HG02642 (cell line): ENCODE measurements at regions not wholly inside any gene's neighbourhood (a gene's known extent, or its start where the extent isn't known, plus 50 kb on each side); places are given as distances from the start of the nearest gene placed in this dataset.

Source experiments
- ATAC-seq: cut with Tn5 transposase; IDR thresholded peaks from one replicate; pipeline ENCODE4 v1.9.1; 2021; ENCODE audit warnings: mild to moderate bottlenecking; ENCODE audit not compliant: unreplicated experiment, poor library complexity

- ATAC-seq, result no peak
Observed at GRCh38 chr7:130922206-130923112, 188.5 kb upstream of the KLF14 start.

GRCh38 chr7:130923365-130923764 lies 189.4 kb upstream of the KLF14 start:
- no peak for ATAC-seq

GRCh38 chr7:130923930-130924329 lies 189.9 kb upstream of the KLF14 start:
- ATAC-seq, result no peak

- ATAC-seq, result no peak
Observed at GRCh38 chr7:130925136-130925794, 191.3 kb upstream of the KLF14 start.

GRCh38 chr7:130926001-130926691 lies 192.1 kb upstream of the KLF14 start:
- ATAC-seq, result peak; percentile 46

GRCh38 chr7:130927062-130927461 lies 193.1 kb upstream of the KLF14 start:
- no peak for ATAC-seq

- ATAC-seq, result no peak
Observed at GRCh38 chr7:130927564-130927963, 193.6 kb upstream of the KLF14 start.

- ATAC-seq, result no peak
Observed at GRCh38 chr7:130929896-130930659, 196.1 kb upstream of the KLF14 start.

- ATAC-seq, result no peak
Observed at GRCh38 chr7:130930681-130931080, 196.7 kb upstream of the KLF14 start.

GRCh38 chr7:130931423-130931822 lies 197.4 kb upstream of the KLF14 start:
- no peak for ATAC-seq

GRCh38 chr7:130932088-130932487 lies 198.1 kb upstream of the KLF14 start:
- ATAC-seq, result no peak

- no peak for ATAC-seq
Observed at GRCh38 chr7:130932667-130933432, 198.8 kb upstream of the KLF14 start.

- ATAC-seq, result no peak
Observed at GRCh38 chr7:130933919-130934318, 199.9 kb upstream of the KLF14 start.

- no peak for ATAC-seq
Observed at GRCh38 chr7:130935564-130936157, 201.7 kb upstream of the KLF14 start.

- no peak for ATAC-seq
Observed at GRCh38 chr7:130936202-130936931, 202.4 kb upstream of the KLF14 start.

GRCh38 chr7:130937016-130937415 lies 203.0 kb upstream of the KLF14 start:
- ATAC-seq, result no peak

- no peak for ATAC-seq
Observed at GRCh38 chr7:130937830-130938229, 203.8 kb upstream of the KLF14 start.

- no peak for ATAC-seq
Observed at GRCh38 chr7:130938661-130939060, 204.7 kb upstream of the KLF14 start.
